Sigmoid colon (tissue), 4 donors: ENCODE measurements at regions not wholly inside any gene's neighbourhood (a gene's known extent, or its start where the extent isn't known, plus 50 kb on each side); places are given as distances from the start of the nearest gene placed in this dataset.

Experiments used
- CTCF ChIP-seq, 4 experiments: fragments of 450-650 bp in 3 of 4; fragments of 200-600 bp in 1 of 4; IDR thresholded peaks; one replicate each; pipeline ENCODE4 v1.5.1; 2016 to 2019; ENCODE audit warnings: antibody characterized with exemption in 4 of 4, mild to moderate bottlenecking in 3 of 4, moderate library complexity in 2 of 4
- EP300 ChIP-seq, 4 donors: sonication (generic); formaldehyde crosslinking; IDR thresholded peaks; one replicate each; pipeline ENCODE4 v1.6.1; 2017; ENCODE audit warnings: antibody characterized with exemption in 4 of 4
- POLR2A ChIP-seq, 2 donors: fragments of 450-650 bp; IDR thresholded peaks; one replicate each; pipeline ENCODE4 v1.6.1; 2016; ENCODE audit warnings: antibody characterized with exemption in 2 of 2, mild to moderate bottlenecking in 2 of 2, moderate library complexity in 2 of 2
- POLR2AphosphoS5 ChIP-seq, 4 donors: sonication (generic); formaldehyde crosslinking; IDR thresholded peaks; one replicate each; pipeline ENCODE4 v1.6.1; 2017; ENCODE audit warnings: antibody characterized with exemption in 4 of 4

GRCh38 chr3:109784285-109784684 is 446.9 kb upstream of the DPPA4 start:
- TF ChIP-seq CTCF (IDR thresholded peaks at IDR 0.05) (no peak), POLR2A (IDR thresholded peaks at IDR 0.05) (no peak), POLR2AphosphoS5 (IDR thresholded peaks at IDR 0.05) (no peak), EP300 (IDR thresholded peaks at IDR 0.05) (no peak)
